SK-N-SH treated with all-trans-retinoic acid at 6 μM for 48 hours (cell line): ENCODE measurements at regions not wholly inside any gene's neighbourhood (a gene's known extent, or its start where the extent isn't known, plus 50 kb on each side); places are given as distances from the start of the nearest gene placed in this dataset.

ENCODE experiments used
- ATAC-seq: fragments of 200-7000 bp; cut with Tn5 transposase; 3 replicates; pipeline ENCODE4 v1.9.1; 2020; ENCODE audit warnings: mild to moderate bottlenecking, moderate library complexity
- ARNTL ChIP-seq: fragments of 450-650 bp; formaldehyde crosslinking; IDR thresholded peaks from 2 replicates; pipeline ENCODE4 v1.5.0; 2020; ENCODE audit warnings: low read depth, mild to moderate bottlenecking, moderate library complexity, borderline replicate concordance
- BACH2 ChIP-seq: fragments of 250-450 bp; sonication (Bioruptor Pico); IDR thresholded peaks from 2 replicates; pipeline ENCODE4 v1.9.0; 2021; ENCODE audit warnings: mild to moderate bottlenecking, borderline replicate concordance
- CSDC2 ChIP-seq: fragments of 250-450 bp; sonication (Bioruptor Pico); IDR thresholded peaks from 2 replicates; pipeline ENCODE4 v1.5.0; 2020; ENCODE audit warnings: mild to moderate bottlenecking, moderate library complexity
- ESRRG ChIP-seq: fragments of 250-450 bp; sonication (Bioruptor Pico); IDR thresholded peaks from 2 replicates; pipeline ENCODE4 v1.6.1; 2021; ENCODE audit warnings: mild to moderate bottlenecking
- GLIS3 ChIP-seq: fragments of 250-450 bp; sonication (Bioruptor Pico); IDR thresholded peaks from 2 replicates; pipeline ENCODE4 v1.5.0; 2020; ENCODE audit warnings: mild to moderate bottlenecking, moderate library complexity
- ISL1 ChIP-seq: fragments of 250-450 bp; sonication (Bioruptor Pico); IDR thresholded peaks from 2 replicates; pipeline ENCODE4 v2.1.2; 2022; ENCODE audit warnings: mild to moderate bottlenecking, moderate library complexity
- OSR1 ChIP-seq: fragments of 250-450 bp; sonication (Bioruptor Pico); IDR thresholded peaks from 2 replicates; pipeline ENCODE4 v1.8.0; 2022; ENCODE audit warnings: moderate library complexity, mild to moderate bottlenecking, inconsistent platforms
- PPARA ChIP-seq: fragments of 250-450 bp; sonication (Bioruptor Pico); IDR thresholded peaks from 2 replicates; pipeline ENCODE4 v1.5.0; 2020; ENCODE audit warnings: mild to moderate bottlenecking, borderline replicate concordance
- RARB ChIP-seq: fragments of 250-450 bp; sonication (Bioruptor Pico); IDR thresholded peaks from 2 replicates; pipeline ENCODE4 v1.8.0; 2021; ENCODE audit warnings: mild to moderate bottlenecking, moderate library complexity
- SNAI2 ChIP-seq: fragments of 250-450 bp; sonication (Bioruptor Pico); IDR thresholded peaks from 2 replicates; pipeline ENCODE4 v1.5.0; 2020; ENCODE audit warnings: mild to moderate bottlenecking, moderate library complexity
- TCF4 ChIP-seq: fragments of 250-450 bp; sonication (Bioruptor Pico); IDR thresholded peaks from 2 replicates; pipeline ENCODE4 v1.8.0; 2021; ENCODE audit warnings: mild to moderate bottlenecking, moderate library complexity, borderline replicate concordance
- TOX ChIP-seq: fragments of 250-450 bp; sonication (Bioruptor Pico); IDR thresholded peaks from 2 replicates; pipeline ENCODE4 v1.8.0; 2021; ENCODE audit warnings: mild to moderate bottlenecking, moderate library complexity, borderline replicate concordance
- ZC3H10 ChIP-seq: fragments of 250-450 bp; sonication (Bioruptor Pico); IDR thresholded peaks from 2 replicates; pipeline ENCODE4 v1.5.1; 2021; ENCODE audit warnings: mild to moderate bottlenecking, moderate library complexity
- ZFP3 ChIP-seq: fragments of 250-450 bp; sonication (Bioruptor Pico); IDR thresholded peaks from 2 replicates; pipeline ENCODE4 v1.5.0; 2020; ENCODE audit warnings: mild to moderate bottlenecking, moderate library complexity
- ZFP30 ChIP-seq: fragments of 450-650 bp; formaldehyde crosslinking; IDR thresholded peaks from 2 replicates; pipeline ENCODE4 v1.5.0; 2022; ENCODE audit warnings: mild to moderate bottlenecking, moderate library complexity
- ZNF565 ChIP-seq: fragments of 450-650 bp; formaldehyde crosslinking; conservative IDR thresholded peaks from 2 replicates; pipeline ENCODE4 v1.5.0; 2020; ENCODE audit warnings: low read depth, mild to moderate bottlenecking, moderate library complexity
- ZNF70 ChIP-seq: fragments of 450-650 bp; formaldehyde crosslinking; IDR thresholded peaks from 2 replicates; pipeline ENCODE4 v1.5.0; 2020; ENCODE audit warnings: mild to moderate bottlenecking, moderate library complexity
- ZNF8 ChIP-seq: fragments of 450-650 bp; formaldehyde crosslinking; IDR thresholded peaks from 2 replicates; pipeline ENCODE4 v1.5.0; 2020; ENCODE audit warnings: mild to moderate bottlenecking, moderate library complexity
- TF ChIP-seq, protein P1 (sequence below): fragments of 250-450 bp; sonication (Bioruptor Pico); IDR thresholded peaks from 2 replicates; pipeline ENCODE4 v1.5.1; 2021; ENCODE audit warnings: mild to moderate bottlenecking, moderate library complexity
- TF ChIP-seq, protein P2 (sequence below): fragments of 250-450 bp; sonication (Bioruptor Pico); IDR thresholded peaks from 2 replicates; pipeline ENCODE4 v1.8.0; 2021; ENCODE audit warnings: low read depth, mild to moderate bottlenecking, moderate library complexity, borderline replicate concordance
- TF ChIP-seq, protein P3 (sequence below): fragments of 250-450 bp; sonication (Bioruptor Pico); IDR thresholded peaks from 2 replicates; pipeline ENCODE4 v1.5.0; 2020; ENCODE audit warnings: mild to moderate bottlenecking, moderate library complexity
- TF ChIP-seq, protein P4 (sequence below): fragments of 250-450 bp; sonication (Bioruptor Pico); IDR thresholded peaks from 2 replicates; pipeline ENCODE4 v1.8.0; 2020; ENCODE audit warnings: mild to moderate bottlenecking, moderate library complexity, borderline replicate concordance
- TF ChIP-seq, protein P5 (sequence below): fragments of 250-450 bp; sonication (Bioruptor Pico); IDR thresholded peaks from 2 replicates; pipeline ENCODE4 v1.5.1; 2020; ENCODE audit warnings: low read depth, mild to moderate bottlenecking, moderate library complexity

DNA sequence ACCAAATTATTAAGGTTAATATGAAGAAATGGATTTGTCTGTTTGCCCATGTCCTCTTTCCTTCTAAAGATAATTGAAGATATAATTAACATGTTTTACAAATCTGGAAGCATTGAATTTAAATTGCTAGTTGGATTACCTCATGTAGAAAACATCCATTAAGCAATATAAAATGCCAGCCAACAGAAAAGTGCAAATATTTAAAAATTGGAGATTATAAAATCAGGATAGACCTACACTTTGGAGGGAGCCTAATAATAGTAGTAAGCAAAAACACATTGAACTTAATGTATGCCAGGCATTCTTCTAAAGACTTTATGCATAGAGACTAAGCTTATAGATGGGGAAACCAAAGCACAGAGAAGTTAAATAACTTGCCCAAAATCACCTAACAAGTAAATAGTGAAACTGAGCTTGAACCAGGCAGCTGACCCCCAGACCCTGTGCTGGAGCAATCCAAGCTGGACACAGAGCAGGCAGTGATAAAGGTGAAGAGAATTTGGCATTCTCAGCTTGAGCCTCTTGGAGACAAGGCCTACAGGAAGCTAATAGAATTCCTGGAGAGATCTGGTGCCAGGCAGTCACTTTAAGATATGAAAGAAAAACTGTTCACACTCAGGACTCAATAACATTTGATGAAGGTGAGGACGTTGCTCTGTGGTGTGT is 119.8 kb downstream of the ASCL1 start:
- no peak for TF ChIP-seq PPARA (CRISPR knock-in tag)
- no peak for TF ChIP-seq GLIS3 (CRISPR knock-in tag)
- no peak for TF ChIP-seq ZNF70 (CRISPR knock-in tag)
- TF ChIP-seq SNAI2 (CRISPR knock-in tag): no peak
- TF ChIP-seq TCF4: no peak
- TF ChIP-seq, protein P1, sequence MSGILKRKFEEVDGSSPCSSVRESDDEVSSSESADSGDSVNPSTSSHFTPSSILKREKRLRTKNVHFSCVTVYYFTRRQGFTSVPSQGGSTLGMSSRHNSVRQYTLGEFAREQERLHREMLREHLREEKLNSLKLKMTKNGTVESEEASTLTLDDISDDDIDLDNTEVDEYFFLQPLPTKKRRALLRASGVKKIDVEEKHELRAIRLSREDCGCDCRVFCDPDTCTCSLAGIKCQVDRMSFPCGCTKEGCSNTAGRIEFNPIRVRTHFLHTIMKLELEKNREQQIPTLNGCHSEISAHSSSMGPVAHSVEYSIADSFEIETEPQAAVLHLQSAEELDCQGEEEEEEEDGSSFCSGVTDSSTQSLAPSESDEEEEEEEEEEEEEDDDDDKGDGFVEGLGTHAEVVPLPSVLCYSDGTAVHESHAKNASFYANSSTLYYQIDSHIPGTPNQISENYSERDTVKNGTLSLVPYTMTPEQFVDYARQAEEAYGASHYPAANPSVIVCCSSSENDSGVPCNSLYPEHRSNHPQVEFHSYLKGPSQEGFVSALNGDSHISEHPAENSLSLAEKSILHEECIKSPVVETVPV (CRISPR knock-in tag): no peak
- TF ChIP-seq BACH2 (CRISPR knock-in tag): no peak
- TF ChIP-seq, protein P2, sequence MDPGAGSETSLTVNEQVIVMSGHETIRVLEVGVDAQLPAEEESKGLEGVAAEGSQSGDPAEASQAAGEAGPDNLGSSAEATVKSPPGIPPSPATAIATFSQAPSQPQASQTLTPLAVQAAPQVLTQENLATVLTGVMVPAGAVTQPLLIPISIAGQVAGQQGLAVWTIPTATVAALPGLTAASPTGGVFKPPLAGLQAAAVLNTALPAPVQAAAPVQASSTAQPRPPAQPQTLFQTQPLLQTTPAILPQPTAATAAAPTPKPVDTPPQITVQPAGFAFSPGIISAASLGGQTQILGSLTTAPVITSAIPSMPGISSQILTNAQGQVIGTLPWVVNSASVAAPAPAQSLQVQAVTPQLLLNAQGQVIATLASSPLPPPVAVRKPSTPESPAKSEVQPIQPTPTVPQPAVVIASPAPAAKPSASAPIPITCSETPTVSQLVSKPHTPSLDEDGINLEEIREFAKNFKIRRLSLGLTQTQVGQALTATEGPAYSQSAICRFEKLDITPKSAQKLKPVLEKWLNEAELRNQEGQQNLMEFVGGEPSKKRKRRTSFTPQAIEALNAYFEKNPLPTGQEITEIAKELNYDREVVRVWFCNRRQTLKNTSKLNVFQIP (CRISPR knock-in tag): no peak
- TF ChIP-seq ISL1 (CRISPR knock-in tag): no peak
- TF ChIP-seq RARB: no peak
- no peak for TF ChIP-seq ZFP3 (CRISPR knock-in tag)
- no peak for TF ChIP-seq ESRRG (CRISPR knock-in tag)
- TF ChIP-seq, protein P3, sequence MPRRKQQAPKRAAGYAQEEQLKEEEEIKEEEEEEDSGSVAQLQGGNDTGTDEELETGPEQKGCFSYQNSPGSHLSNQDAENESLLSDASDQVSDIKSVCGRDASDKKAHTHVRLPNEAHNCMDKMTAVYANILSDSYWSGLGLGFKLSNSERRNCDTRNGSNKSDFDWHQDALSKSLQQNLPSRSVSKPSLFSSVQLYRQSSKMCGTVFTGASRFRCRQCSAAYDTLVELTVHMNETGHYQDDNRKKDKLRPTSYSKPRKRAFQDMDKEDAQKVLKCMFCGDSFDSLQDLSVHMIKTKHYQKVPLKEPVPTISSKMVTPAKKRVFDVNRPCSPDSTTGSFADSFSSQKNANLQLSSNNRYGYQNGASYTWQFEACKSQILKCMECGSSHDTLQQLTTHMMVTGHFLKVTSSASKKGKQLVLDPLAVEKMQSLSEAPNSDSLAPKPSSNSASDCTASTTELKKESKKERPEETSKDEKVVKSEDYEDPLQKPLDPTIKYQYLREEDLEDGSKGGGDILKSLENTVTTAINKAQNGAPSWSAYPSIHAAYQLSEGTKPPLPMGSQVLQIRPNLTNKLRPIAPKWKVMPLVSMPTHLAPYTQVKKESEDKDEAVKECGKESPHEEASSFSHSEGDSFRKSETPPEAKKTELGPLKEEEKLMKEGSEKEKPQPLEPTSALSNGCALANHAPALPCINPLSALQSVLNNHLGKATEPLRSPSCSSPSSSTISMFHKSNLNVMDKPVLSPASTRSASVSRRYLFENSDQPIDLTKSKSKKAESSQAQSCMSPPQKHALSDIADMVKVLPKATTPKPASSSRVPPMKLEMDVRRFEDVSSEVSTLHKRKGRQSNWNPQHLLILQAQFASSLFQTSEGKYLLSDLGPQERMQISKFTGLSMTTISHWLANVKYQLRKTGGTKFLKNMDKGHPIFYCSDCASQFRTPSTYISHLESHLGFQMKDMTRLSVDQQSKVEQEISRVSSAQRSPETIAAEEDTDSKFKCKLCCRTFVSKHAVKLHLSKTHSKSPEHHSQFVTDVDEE (CRISPR knock-in tag): no peak
- no peak for TF ChIP-seq ARNTL (CRISPR knock-in tag)
- TF ChIP-seq, protein P4, sequence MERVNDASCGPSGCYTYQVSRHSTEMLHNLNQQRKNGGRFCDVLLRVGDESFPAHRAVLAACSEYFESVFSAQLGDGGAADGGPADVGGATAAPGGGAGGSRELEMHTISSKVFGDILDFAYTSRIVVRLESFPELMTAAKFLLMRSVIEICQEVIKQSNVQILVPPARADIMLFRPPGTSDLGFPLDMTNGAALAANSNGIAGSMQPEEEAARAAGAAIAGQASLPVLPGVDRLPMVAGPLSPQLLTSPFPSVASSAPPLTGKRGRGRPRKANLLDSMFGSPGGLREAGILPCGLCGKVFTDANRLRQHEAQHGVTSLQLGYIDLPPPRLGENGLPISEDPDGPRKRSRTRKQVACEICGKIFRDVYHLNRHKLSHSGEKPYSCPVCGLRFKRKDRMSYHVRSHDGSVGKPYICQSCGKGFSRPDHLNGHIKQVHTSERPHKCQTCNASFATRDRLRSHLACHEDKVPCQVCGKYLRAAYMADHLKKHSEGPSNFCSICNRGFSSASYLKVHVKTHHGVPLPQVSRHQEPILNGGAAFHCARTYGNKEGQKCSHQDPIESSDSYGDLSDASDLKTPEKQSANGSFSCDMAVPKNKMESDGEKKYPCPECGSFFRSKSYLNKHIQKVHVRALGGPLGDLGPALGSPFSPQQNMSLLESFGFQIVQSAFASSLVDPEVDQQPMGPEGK (CRISPR knock-in tag): no peak
- TF ChIP-seq TOX: no peak
- TF ChIP-seq, protein P5, sequence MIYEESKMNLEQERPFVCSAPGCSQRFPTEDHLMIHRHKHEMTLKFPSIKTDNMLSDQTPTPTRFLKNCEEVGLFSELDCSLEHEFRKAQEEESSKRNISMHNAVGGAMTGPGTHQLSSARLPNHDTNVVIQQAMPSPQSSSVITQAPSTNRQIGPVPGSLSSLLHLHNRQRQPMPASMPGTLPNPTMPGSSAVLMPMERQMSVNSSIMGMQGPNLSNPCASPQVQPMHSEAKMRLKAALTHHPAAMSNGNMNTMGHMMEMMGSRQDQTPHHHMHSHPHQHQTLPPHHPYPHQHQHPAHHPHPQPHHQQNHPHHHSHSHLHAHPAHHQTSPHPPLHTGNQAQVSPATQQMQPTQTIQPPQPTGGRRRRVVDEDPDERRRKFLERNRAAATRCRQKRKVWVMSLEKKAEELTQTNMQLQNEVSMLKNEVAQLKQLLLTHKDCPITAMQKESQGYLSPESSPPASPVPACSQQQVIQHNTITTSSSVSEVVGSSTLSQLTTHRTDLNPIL (CRISPR knock-in tag): no peak
- no peak for ATAC-seq

DNA sequence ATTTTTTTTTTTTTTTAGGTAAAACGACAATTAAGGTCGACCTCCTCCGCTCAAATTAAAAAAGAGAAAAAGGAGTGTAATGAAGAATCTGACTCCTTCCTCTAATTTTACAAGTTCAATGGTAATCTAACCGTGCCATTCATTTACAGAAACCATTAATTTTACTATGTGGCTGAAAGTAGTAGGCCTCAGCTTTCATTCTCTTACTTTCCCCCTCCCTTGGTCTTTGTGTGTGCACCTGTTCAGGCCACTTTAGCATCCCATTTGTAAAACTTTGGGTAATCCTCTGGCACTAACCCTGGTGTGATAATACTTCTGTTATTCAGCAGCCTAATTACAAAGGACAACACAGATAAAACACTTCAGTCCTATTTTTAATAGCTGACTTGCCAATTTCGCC is 128.1 kb downstream of the ASCL1 start:
- no peak for ATAC-seq
- TF ChIP-seq ZFP30 (CRISPR knock-in tag) (no peak), TOX (no peak), CSDC2 (no peak), ISL1 (CRISPR knock-in tag) (no peak), OSR1 (no peak), ZFP3 (CRISPR knock-in tag) (no peak), ARNTL (CRISPR knock-in tag) (no peak), SNAI2 (CRISPR knock-in tag) (no peak), GLIS3 (CRISPR knock-in tag) (no peak), PPARA (CRISPR knock-in tag) (no peak), ESRRG (CRISPR knock-in tag) (no peak), ZNF565 (CRISPR knock-in tag) (no peak), ZC3H10 (CRISPR knock-in tag) (no peak), TCF4 (no peak), ZNF70 (CRISPR knock-in tag) (no peak), ZNF8 (CRISPR knock-in tag) (no peak)
- TF ChIP-seq, protein P5 (CRISPR knock-in tag): no peak
- TF ChIP-seq, protein P2 (CRISPR knock-in tag): no peak
- TF ChIP-seq, protein P1 (CRISPR knock-in tag): no peak
